ENCODE measurements at regions not wholly inside any gene's neighbourhood (a gene's known extent, or its start where the extent isn't known, plus 50 kb on each side); places are given as distances from the start of the nearest gene placed in this dataset.

- Histone ChIP-seq H3K9me3 (ENCODE audit: low read depth, low read length, poor library complexity, severe bottlenecking) (no peaks in the 10 kb centered on the region), H3K4me3 (ENCODE audit: low read depth, low read length, poor library complexity, severe bottlenecking) (no peak overlapping the region), H3K27ac (ENCODE audit: low read depth, low read length, poor library complexity, severe bottlenecking) (no peak overlapping the region), H3K36me3 (ENCODE audit: insufficient read depth, low read length, poor library complexity, severe bottlenecking) (no peaks in the 10 kb centered on the region), H3K4me1 (ENCODE audit: insufficient read depth, low read length, poor library complexity, severe bottlenecking) (no peaks in the 10 kb centered on the region), H3K27me3 (replicated peaks; ENCODE audit: insufficient read depth, low read depth, low read length, poor library complexity) (peaks cover 6% of the 10 kb centered on the region)
- no TSS peak for BruUV-seq (replicated peaks)
- intact Hi-C loops (cut with micrococcal nuclease; ENCODE audit: unreplicated experiment): no loop called here
- ChIA-PET POLR2A (ENCODE audit: low non-redundant PET) (no interaction called here), CTCF (no interaction called here)
- DNase-seq (ENCODE audit: low spot score): no peak
- no peak for TF ChIP-seq EZH2 (IDR thresholded peaks at IDR 0.05; ENCODE audit: borderline replicate concordance, low read depth, low read length, poor library complexity, severe bottlenecking)
- TF ChIP-seq, protein P1, sequence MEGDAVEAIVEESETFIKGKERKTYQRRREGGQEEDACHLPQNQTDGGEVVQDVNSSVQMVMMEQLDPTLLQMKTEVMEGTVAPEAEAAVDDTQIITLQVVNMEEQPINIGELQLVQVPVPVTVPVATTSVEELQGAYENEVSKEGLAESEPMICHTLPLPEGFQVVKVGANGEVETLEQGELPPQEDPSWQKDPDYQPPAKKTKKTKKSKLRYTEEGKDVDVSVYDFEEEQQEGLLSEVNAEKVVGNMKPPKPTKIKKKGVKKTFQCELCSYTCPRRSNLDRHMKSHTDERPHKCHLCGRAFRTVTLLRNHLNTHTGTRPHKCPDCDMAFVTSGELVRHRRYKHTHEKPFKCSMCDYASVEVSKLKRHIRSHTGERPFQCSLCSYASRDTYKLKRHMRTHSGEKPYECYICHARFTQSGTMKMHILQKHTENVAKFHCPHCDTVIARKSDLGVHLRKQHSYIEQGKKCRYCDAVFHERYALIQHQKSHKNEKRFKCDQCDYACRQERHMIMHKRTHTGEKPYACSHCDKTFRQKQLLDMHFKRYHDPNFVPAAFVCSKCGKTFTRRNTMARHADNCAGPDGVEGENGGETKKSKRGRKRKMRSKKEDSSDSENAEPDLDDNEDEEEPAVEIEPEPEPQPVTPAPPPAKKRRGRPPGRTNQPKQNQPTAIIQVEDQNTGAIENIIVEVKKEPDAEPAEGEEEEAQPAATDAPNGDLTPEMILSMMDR (conservative IDR thresholded peaks at IDR 0.05; ENCODE audit: low read depth, low read length): no peak
Measured at GRCh38 chr4:4937926-4938325, 78.5 kb downstream of the MSX1 start.

- Histone ChIP-seq H3K4me3 (ENCODE audit: low read depth, low read length, poor library complexity, severe bottlenecking) (no peak overlapping the region), H3K27me3 (replicated peaks; ENCODE audit: insufficient read depth, low read depth, low read length, poor library complexity) (no peaks in the 10 kb centered on the region), H3K9me3 (ENCODE audit: low read depth, low read length, poor library complexity, severe bottlenecking) (no peaks in the 10 kb centered on the region), H3K4me1 (ENCODE audit: insufficient read depth, low read length, poor library complexity, severe bottlenecking) (no peaks in the 10 kb centered on the region), H3K27ac (ENCODE audit: low read depth, low read length, poor library complexity, severe bottlenecking) (no peak overlapping the region), H3K36me3 (ENCODE audit: insufficient read depth, low read length, poor library complexity, severe bottlenecking) (no peaks in the 10 kb centered on the region)
- BruUV-seq (replicated peaks): no TSS peak
- ChIA-PET CTCF (no interaction called here), POLR2A (ENCODE audit: low non-redundant PET) (no interaction called here)
- no peak for TF ChIP-seq EZH2 (IDR thresholded peaks at IDR 0.05; ENCODE audit: borderline replicate concordance, low read depth, low read length, poor library complexity, severe bottlenecking)
- DNase-seq (ENCODE audit: low spot score): no peak
- intact Hi-C loops (cut with micrococcal nuclease; ENCODE audit: unreplicated experiment): no loop called here
Measured at GRCh38 chr4:4941751-4942150, 77.5 kb downstream of the CYTL1 start.

DNA sequence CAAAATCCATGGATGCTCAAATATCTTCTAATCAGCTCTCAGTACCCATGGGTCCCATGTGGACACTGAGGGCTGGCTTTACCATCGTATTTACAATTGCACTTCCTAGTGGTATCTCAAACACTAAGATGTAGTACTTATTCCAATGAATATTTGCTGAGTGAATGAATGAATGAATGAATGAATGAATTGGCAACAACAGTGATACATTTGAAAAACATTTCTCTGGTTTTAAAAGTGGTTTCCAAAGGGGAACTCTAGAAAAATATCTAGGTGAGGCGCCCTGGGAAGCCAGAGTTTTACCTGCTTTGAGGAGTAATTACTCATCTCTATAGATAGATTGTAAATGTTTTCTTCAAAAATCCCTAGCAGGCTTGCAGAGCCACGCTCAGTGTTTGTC, 76.6 kb downstream of the CYTL1 start:
- POLR2A ChIA-PET (ENCODE audit: low non-redundant PET): no interaction called here
- no TSS peak for BruUV-seq (replicated peaks)
- H3K27me3 ChIP-seq (replicated peaks; ENCODE audit: insufficient read depth, low read depth, low read length, poor library complexity): no peaks in the 10 kb centered on the region
- no peak overlapping the region for H3K4me3 ChIP-seq (ENCODE audit: low read depth, low read length, poor library complexity, severe bottlenecking)
- no peak overlapping the region for H3K27ac ChIP-seq (ENCODE audit: low read depth, low read length, poor library complexity, severe bottlenecking)
- TF ChIP-seq, protein P1 (conservative IDR thresholded peaks at IDR 0.05; ENCODE audit: low read depth, low read length): no peak
- no peak for TF ChIP-seq EZH2 (IDR thresholded peaks at IDR 0.05; ENCODE audit: borderline replicate concordance, low read depth, low read length, poor library complexity, severe bottlenecking)
- intact Hi-C loops (cut with micrococcal nuclease; ENCODE audit: unreplicated experiment): no loop called here
- CTCF ChIA-PET: no interaction called here
- no peaks in the 10 kb centered on the region for H3K36me3 ChIP-seq (ENCODE audit: insufficient read depth, low read length, poor library complexity, severe bottlenecking)
- H3K9me3 ChIP-seq (ENCODE audit: low read depth, low read length, poor library complexity, severe bottlenecking): no peaks in the 10 kb centered on the region
- no peak for DNase-seq (ENCODE audit: low spot score)
- no peaks in the 10 kb centered on the region for H3K4me1 ChIP-seq (ENCODE audit: insufficient read depth, low read length, poor library complexity, severe bottlenecking)

GRCh38 chr4:4945021-4945420, 74.2 kb downstream of the CYTL1 start:
- H3K27ac ChIP-seq (ENCODE audit: low read depth, low read length, poor library complexity, severe bottlenecking): no peak overlapping the region
- DNase-seq (ENCODE audit: low spot score): no peak
- POLR2A ChIA-PET (ENCODE audit: low non-redundant PET): no interaction called here
- no peaks in the 10 kb centered on the region for H3K36me3 ChIP-seq (ENCODE audit: insufficient read depth, low read length, poor library complexity, severe bottlenecking)
- H3K27me3 ChIP-seq (replicated peaks; ENCODE audit: insufficient read depth, low read depth, low read length, poor library complexity): no peaks in the 10 kb centered on the region
- H3K9me3 ChIP-seq (ENCODE audit: low read depth, low read length, poor library complexity, severe bottlenecking): no peaks in the 10 kb centered on the region
- CTCF ChIA-PET: no interaction called here
- no TSS peak for BruUV-seq (replicated peaks)
- intact Hi-C loops (cut with micrococcal nuclease; ENCODE audit: unreplicated experiment): no loop called here
- no peak for TF ChIP-seq EZH2 (IDR thresholded peaks at IDR 0.05; ENCODE audit: borderline replicate concordance, low read depth, low read length, poor library complexity, severe bottlenecking)
- TF ChIP-seq, protein P1 (conservative IDR thresholded peaks at IDR 0.05; ENCODE audit: low read depth, low read length): no peak
- no peak overlapping the region for H3K4me3 ChIP-seq (ENCODE audit: low read depth, low read length, poor library complexity, severe bottlenecking)
- H3K4me1 ChIP-seq (ENCODE audit: insufficient read depth, low read length, poor library complexity, severe bottlenecking): no peaks in the 10 kb centered on the region
